GM18498 (cell line): ENCODE measurements at regions not wholly inside any gene's neighbourhood (a gene's known extent, or its start where the extent isn't known, plus 50 kb on each side); places are given as distances from the start of the nearest gene placed in this dataset.

Experiments used
- ATAC-seq: cut with Tn5 transposase; IDR thresholded peaks from one replicate; pipeline ENCODE4 v1.9.1; 2021; ENCODE audit warnings: mild to moderate bottlenecking, moderate library complexity; ENCODE audit not compliant: unreplicated experiment

DNA sequence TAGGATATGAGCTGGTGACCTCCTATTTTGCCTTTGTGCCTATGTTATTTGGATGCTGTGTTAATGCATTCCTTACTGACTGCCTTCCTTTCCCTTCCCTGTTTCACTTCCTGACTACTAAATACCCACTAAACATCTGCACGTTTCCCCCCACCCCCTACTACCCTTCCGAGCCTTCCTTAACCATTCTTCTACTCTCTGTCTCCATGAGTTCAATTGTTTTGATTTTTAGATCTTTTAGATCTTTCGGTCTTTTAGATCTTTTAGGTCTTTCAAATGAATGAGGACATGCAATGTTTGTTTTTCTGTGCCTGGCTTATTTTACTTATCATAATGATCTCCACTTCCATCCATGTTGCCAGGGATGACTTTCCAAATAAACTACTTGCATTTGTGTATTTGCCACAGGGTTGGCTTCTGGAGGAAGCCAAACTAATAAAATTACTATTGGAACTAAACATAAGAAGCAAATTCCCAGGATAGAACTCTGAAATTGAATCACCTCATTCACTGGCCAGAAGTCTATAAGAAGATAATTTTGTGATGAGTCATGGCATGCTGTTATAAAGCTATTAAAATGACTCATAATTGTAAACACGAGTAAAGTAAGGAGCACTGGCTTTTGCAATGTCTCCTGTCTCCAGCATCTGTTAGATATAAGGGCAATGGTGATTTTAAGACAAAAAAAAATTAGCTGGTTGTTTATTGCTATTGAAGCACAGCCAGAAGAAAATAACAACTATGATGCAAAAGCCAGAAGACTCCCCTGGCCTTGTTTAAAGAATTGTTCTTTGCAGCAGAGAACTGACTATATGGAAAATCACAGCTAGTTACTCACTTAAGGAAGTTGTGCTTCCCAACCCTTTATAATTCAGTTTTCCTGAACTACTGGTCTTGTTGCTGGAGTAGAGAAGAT, 586.3 kb downstream of the LRFN5 start:
- no peak for ATAC-seq

DNA sequence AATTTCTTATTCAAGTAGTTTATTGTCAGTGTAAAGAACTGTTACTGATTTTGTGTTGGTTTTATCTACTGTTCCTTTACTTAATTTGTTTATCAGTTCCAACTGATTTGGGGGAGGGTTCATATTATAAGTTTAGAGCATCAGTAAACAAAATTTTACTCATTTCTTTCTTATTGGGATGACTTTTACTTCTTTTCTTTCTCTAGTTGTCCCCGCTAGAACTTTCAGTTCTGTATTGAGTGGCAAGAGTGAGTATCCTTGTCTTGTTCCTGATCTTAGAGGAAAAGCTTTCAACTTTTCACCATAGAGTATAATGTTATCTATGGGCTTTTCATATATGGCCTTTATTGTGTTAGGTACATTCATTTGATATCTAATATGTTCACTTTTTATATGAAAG, 584.1 kb downstream of the LRFN5 start:
- ATAC-seq = no peak

DNA sequence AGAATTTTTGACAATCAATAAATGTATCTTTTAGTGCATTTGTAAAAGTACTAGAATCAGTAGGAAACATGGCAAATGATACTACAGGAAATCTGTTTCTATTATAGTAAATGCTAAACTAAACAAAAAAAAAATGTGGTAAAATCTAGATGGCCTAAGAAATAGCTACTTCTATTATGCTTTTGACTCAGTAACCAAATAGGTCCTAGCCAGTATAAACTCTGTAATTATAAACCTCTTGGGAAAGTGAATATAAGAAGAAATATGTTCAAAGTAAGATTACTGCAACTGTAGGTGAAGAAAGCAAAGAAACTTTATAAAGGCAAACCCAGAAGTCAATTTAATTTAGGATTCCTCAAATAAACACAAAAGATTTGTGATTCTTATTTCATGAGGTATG, 581.2 kb downstream of the LRFN5 start:
- no peak for ATAC-seq

DNA sequence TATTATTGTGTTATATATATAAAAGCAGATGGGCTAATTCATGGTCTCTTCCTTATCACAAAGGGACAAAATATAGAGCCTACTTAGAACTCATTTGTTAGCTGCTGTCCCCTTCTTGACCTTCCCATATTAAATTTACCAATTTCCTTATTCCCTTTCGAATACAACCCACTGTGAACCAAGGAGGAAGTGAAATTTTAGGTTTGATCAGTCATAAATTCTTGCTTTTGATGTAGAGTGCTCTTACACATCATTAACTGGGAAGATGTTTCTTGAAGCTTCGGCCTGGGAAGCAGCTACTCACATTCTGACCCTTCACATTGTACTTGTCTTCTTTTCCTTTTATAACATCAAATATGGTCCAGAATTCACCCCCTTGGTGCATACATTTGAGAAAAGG, 579.0 kb downstream of the LRFN5 start:
- ATAC-seq = no peak

- no peak for ATAC-seq
Measured at GRCh38 chr14:42174357-42174756, 567.7 kb downstream of the LRFN5 start.

- ATAC-seq = no peak
Measured at GRCh38 chr14:42173206-42173605, 566.5 kb downstream of the LRFN5 start.

DNA sequence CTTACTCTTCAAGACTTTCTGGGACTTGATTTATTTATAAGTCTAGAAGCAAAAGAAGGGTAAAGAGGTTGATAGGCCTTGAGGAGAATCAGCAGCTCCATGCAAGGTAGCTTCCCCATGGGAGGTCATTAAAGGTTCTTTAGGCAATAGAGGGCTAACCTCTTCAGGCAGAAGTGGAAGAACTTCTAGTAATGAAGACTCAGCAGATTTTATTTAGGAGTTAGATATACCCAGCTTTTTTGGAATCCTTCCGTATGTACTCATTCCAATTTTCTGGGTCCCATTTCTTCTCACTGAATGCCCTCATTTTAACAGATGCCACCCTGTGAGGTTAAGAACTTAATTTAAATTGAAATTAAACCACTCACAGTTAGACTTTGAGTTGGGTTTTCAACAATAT, 565.6 kb downstream of the LRFN5 start:
- ATAC-seq = no peak

GRCh38 chr14:42163136-42163535, 556.5 kb downstream of the LRFN5 start:
- no peak for ATAC-seq

DNA sequence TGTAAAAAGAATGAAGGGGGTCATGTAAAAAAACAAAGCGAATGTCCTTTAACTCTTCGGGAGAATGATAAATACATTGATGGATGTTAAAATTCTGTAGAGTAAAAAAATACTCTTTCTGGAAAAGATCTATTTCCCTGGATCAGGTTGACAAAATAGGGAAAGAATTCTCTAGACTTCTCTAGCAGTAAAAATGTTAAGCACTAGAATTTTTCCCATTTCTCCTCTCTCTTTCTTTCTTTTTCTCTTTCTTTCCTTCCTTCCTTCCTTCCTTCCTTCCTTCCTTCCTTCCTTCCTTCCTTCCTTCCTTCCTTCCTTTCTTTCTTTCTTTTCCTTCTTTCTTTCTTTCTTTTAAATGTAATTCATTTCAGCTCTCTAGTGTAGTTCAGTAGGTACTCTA, 552.5 kb downstream of the LRFN5 start:
- ATAC-seq = no peak

DNA sequence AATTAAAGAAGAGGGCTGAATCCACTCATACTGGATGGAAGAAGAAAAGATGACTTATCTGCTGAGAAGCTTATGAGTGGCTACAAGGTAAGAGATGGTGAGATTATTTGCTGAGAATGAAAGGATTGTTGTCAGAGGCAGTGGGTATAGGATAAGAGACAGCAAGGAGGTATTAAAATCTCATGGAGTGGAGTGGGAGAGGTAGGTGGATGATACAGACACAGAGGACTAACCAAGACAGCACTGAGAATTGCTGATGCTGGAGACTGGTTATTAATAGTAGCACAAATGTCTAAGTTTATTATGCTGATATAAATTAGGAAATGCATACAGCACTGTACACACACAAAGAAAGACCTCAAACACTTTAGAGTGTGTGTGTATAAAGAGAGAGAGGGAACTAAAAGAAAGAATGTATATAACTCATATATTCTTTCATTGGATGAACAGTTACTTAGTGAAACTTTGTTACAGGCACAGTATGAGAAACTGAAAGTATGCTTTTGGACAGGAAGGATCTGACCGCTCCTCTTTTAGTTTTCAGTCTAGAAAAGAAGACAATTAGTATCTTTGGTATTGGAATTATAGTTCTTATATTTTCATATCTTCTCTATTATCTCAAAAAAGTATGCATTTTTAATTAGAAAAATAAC, 543.1 kb downstream of the LRFN5 start:
- ATAC-seq = peak; percentile 97

DNA sequence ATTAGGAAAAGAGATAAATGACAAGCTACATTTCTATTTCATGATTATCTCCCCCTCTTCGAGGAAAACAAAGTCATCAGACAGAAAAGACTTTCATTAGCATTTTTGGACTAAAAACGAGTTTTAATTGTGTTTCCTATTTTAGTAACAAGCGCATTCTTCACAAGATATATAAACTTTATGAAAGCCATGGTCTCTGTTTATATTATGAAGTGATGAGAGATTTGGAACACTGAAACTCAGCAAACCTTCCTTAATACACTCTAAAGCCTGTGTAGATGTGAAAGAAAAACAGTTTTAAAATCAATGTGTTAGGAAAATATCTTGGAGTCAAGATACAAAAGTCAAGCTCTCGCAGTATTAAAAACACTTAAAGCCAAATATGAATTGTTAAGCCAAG, 539.1 kb downstream of the LRFN5 start:
- no peak for ATAC-seq

DNA sequence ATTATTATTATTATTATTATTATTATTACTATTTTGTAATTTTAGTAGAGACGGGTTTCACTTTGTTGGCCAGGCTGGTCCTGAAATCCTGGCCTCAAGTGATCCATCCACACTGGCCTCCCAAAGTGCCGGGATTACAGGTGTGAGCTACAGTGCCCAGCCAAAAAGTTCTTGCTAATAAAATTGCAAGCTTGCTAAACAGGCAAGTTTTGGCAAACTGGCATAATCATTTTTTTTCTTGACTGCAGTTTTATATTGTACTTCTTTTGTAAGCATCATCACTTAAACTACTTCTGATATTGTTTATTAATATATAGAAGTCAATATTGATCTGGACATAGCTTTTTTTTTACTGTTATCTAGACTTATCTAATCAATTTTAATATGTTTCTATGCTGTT, 536.4 kb downstream of the LRFN5 start:
- no peak for ATAC-seq

DNA sequence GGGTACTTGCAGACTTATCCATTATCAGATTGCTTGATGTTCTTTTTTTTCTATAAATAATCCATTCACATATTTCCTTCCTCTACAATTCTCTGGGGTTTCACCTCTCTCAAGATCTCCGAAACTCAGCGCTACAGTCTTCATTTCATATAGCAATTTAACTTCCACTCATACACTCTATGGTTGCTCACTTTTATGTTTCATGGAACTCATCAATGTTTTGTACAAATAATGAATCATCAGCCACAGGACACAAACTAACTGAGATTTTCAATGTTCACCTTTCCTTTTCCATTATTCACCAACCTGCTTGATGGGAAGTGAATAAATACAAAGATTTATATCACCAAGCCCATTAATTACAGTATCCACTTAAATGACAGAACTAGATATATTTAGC, 534.7 kb downstream of the LRFN5 start:
- ATAC-seq = no peak

- no peak for ATAC-seq
Measured at GRCh38 chr14:42140831-42141279, 534.2 kb downstream of the LRFN5 start.

DNA sequence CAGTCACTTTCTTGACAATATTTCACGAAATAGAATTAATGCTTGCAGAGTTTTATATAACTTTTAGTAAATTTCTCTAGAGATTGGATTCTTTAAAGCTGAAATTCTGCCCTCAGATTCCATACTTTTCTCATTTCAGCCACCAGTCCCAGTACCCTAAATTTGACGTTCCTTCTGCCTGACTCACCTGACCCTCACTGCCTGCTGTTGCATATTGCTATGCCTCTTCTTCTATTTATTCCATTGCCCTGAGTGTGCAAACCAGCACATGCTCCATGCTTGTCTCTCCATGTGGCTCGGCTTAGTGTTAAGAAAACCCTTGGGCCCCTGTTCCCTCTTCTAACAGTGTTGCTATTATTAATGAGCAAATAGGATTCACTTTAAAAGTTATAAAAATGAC, 533.3 kb downstream of the LRFN5 start:
- ATAC-seq = no peak

DNA sequence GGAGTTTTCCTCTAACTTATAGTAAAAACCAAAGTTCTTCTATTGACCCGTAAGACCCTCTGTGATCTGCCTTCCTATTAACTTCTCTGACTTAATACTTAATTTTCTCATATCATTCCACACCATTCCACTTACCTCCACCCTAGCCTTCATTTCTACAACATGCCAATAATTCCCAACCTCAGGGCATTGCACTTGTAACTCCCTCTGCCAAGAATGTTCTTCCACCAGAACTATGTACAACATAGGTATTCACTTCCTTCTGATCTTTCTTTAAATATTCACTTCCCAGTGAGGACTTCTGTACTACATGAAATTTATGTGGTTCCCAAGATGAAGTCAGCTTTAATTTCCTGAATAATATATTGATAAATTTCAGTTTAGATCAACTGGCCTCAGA, 531.7 kb downstream of the LRFN5 start:
- ATAC-seq = no peak

GRCh38 chr14:42130815-42131214, 524.1 kb downstream of the LRFN5 start:
- no peak for ATAC-seq

- no peak for ATAC-seq
Measured at GRCh38 chr14:42123526-42123925, 516.9 kb downstream of the LRFN5 start.

DNA sequence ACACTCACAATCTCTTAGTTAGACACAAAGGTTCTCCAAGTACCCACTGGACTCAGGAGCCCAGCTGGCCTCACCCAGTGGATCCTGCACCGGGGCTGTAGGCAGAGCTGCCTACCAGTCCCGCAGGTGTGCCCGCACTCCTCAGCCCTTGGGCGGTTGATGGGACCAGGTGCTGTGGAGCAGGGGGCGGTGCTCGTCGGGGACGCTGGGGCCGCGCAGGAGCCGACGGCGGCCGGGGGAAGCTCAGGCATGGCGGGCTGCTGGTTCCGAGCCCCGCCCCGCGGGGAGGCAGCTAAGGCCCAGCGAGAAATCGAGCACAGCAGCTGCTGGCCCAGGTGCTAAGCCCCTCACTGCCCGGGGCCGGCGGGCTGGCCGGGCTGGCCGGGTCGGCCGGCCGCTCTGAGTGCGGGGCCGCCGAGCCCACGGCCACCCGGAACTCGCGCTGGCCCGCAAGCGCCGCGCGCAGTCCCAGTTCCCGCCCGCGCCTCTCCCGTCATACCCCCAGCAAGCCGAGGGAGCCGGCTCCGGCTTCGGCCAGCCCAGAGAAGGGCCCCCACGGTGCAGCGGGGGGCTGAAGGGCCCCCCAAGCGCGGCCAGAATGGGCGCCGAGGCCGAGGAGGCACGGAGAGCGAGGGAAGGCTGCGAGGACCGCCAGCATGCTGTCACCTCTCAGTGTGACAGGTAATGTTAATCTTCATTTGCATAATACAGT, 506.8 kb downstream of the LRFN5 start:
- no peak for ATAC-seq

- ATAC-seq = no peak
Measured at GRCh38 chr14:42112108-42112507, 505.4 kb downstream of the LRFN5 start.

DNA sequence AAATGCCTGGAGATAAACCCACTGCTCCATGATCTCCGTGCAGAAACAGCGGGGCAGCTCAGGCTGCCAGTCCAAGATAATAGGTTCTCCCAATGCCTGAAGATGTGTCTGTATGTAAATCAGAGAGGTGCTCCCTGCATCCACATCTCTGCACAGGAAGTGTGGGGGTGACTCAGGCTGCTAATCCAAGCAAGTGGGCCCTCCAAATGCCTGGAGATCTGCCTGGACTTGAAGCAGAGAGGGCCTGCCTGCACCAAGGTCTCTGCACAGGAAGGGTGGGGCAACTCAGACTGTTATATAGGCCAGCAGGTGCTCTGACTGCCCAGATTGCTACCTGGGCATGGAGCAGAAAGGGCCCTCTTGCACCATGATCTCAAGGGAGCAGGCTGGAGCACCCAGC, 504.7 kb downstream of the LRFN5 start:
- ATAC-seq = no peak

DNA sequence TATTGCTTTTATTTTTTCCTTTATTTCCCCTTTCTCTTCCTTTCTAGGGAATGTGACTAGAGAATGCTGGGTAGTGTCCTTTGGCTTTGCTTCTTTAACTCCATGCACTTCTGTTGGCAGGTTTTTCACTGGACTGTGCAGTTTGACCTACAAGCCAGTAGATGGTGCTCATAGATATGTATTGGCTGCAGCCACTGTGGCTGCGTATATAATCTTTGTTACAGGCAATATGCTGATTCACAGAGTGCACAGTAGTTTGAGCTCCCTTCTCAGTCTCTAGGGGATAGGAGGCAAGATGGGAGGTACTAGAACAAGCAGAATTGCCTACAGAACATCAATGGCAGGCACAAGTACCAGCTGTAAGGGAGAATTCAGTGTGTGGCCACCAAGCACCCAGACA, 503.5 kb downstream of the LRFN5 start:
- ATAC-seq = peak; percentile 99
